GM18507 (cell line): ENCODE measurements at regions not wholly inside any gene's neighbourhood (a gene's known extent, or its start where the extent isn't known, plus 50 kb on each side); places are given as distances from the start of the nearest gene placed in this dataset.
"Not testable (repeated sequence)": the region's sequence is repeated elsewhere in the genome, so short reads cannot be mapped to it uniquely, and the experiment has no call there.

Experiments used
- DNase-seq: peaks from one replicate; pipeline ENCODE4 v3.0.0; 2011; ENCODE audit warnings: low read depth; ENCODE audit not compliant: insufficient read length; ENCODE audit errors: extremely low spot score
- FAIRE-seq: peaks from 2 replicates; lab custom pipeline; 2011; peaks lifted over from hg19 to GRCh38; lab: Jason Lieb, UNC

DNA sequence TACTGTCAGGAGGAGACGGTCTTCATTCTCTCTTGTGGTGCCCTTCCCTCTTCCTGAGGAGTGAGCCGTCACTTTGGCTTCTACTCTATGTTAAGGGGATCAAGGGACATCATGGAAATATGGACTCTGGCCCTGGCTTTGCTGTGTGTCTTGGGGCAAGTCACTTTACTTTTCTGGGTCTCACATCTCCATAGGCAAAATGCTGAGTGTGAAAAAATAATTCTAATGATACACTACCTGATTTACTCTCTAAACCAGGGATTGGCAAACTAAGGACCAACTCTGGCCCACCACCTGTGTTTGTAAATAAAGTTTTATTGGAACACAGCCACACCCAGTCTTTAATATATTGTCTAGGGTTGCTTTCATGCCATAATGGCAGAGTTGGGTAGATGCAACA lies 548.7 kb upstream of the CDH5 start:
- DNase-seq: no peak
- FAIRE-seq: no peak

DNA sequence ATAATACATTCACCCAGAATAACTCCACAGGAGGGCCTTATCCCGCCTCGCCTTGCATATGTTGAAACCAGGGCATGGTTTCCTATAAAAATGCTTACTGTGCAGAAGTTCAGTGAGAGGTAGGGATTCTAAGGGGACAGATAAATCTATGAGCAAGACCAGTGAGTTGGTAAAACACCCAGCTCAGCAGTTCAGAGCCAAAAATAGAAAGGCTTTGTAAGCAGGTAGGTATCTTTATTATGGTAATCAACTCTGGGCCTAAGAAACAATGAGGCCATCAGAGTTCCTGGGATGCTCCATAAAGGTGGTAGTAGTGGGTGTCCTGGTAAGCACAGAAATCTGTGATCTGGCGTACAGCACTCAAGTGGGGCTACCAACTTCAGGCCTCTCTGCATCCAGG lies 549.4 kb upstream of the CDH5 start:
- DNase-seq: no peak

DNA sequence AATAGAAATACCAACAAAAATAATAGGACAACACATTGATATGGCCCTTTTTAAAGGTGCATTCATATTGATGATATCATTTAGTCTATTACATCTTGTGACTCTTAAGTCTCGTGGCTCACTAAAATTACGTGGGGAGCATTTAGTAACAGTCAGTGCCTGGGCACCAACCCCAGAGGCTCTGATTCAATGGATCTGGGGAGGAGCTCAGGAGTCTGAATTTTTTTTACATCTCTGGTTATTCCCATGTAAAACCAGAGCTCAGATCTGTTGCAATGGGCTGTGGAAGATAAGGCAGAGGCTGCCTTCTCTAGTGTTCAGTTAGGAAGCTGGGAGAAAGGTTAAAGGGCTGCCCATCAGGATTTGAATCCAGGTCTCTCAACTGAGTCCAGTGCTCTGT lies 549.9 kb upstream of the CDH5 start:
- FAIRE-seq (no peak), DNase-seq (no peak)

More for the DNA sequence above, 549.4 kb upstream of the CDH5 start:
- FAIRE-seq: no peak

DNA sequence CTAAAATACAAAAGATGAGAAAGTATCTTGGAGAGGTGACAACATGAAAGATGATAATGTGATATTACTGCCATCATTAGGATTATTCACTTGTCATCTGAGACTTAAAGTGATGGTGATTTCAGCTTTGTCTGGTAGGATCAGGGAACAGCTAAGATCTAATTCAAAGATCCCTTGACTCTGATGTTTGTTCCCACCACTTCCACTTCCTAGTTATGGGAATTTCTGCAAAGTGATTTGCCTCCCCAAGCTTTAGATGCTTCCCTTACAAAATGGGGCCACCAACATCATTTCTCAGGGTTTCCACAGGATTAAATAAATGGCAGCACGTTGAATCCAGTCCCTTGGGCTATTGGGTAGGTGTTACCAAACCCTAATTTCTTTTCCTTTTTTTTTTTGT lies 550.8 kb upstream of the CDH5 start:
- no peak for DNase-seq
- no peak for FAIRE-seq

DNA sequence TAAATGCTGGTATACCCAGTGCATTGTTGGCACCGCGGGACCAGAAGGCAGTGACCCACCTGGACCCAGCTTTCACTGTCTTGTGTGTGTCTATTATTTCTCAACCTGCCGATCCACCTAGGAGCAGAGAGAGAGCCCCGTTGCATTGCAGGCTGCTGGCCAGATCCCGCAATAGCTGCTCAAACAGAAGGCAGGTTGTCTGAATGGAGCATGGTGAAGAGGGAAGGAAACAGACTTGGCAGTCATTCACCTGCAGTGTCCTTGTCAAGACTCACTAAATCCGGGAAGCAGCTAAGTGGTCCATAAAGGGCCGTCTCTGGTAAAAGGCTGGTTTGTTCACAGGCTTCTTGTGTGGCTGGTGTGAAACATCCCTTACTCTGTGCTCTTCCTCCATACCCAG lies 552.6 kb upstream of the CDH5 start:
- DNase-seq, FAIRE-seq: not testable (repeated sequence)

DNA sequence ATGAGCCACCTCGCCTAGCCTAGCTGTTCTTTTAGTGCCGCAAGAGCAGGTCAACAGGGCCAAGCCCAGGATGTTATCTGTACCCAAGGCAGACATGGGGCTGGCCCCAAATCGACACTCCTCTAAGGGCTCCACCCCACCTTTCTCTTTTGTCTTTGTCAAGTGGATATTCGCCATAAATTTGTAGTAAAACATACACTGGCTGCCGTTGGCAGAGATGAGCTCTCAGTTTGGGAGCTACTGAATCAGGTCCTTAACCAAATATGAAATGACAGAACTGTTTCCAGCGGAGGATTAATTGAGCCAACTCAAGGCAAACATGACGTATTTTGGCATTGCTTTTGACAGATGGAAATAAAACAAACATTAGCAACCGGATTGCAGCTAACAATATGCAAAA lies 556.9 kb upstream of the CDH5 start:
- no peak for DNase-seq
- no peak for FAIRE-seq

DNA sequence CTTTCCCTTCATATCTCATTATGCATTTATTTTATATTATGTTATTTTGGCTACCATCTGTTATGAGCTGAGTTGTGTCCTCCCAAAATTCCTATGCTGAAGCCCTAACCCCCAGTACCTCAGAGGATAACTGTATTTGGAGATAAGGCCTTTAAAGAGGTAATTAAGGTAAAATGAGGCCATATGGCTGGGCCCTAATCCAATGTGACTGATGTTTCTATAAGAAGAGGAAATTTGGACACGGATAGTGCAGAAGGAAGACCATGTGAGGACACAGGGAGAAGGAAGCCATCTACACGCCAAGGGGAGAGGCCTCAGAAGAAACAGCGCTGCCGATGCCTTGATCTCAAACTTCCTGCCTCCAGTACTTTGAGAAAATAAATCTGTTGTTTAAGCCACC lies 557.7 kb upstream of the CDH5 start:
- no peak for DNase-seq
- FAIRE-seq: no peak

DNA sequence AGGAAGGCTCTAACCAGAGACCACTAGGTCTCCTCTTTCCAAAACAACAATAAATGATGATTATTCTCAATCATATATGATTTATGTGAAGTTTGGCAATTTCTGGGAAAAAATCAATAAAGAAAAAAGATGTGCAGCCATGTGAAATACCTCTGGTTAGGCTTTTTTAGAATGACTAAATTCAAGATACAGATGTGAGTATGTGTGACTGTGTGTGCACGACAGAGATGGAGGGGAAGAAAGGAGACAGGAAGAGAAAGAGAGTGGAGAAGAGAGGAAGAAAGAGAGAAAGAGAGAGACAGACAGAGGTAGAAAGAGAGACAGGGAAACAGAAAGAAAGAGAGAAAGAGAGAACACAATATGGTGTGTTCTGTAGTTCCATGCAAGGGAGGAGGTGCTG lies 558.6 kb upstream of the CDH5 start:
- FAIRE-seq: no peak
- DNase-seq: no peak

DNA sequence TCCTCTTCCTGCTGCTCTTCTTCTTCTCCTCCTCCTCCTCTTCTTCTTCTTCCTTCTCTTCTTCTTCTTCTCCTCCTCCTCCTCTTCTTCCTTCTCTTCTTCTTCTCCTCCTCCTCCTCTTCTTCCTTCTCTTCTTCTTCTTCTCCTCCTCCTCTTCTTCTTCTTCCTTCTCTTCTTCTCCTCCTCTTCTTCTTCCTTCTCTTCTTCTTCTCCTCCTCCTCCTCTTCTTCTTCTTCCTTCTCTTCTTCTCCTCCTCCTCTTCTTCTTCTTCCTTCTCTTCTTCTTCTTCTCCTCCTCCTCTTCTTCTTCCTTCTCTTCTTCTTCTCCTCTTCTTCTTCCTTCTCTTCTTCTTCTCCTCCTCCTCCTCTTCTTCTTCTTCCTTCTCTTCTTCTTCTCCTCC lies 560.8 kb upstream of the CDH5 start:
- not testable (repeated sequence) for DNase-seq, FAIRE-seq

DNA sequence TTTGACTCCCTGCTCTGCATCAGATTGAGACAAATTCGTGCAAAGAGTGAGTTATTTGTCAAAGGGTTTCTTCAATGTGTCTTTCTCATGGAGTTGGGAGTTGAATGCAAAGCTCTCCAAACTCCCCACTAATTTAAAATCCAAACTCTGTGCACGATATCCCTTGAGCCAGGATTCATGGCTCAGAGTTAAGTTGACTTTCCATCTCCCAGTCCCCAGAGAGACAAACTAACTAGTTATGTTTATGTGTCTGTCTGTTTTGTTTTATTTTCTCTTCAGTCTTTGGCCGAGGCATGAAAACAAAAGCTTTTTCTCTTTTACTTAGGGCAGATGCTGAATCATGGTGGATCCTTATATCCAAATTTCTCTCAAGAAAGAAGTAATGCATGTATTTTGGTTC lies 570.0 kb upstream of the CDH5 start:
- DNase-seq (no peak), FAIRE-seq (no peak)

DNA sequence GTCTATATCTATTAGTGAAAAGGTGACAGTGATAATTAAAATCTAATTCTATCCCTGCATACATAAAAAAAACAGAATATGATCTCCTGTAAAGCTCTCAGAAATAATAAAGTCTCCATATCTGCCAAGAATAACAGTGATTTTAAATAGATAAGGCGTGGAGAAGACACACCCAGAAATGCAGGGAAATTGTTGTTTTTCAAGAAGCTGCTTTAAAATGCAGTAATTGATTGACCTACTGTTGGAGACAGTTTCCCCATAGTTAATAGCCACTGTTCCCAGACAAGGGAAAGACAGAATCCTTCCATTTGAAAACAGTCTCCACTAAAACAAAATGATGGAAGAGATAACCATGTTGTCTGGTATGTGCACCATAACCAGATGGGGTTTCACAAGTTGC lies 571.5 kb upstream of the CDH5 start:
- no peak for FAIRE-seq
- no peak for DNase-seq

DNA sequence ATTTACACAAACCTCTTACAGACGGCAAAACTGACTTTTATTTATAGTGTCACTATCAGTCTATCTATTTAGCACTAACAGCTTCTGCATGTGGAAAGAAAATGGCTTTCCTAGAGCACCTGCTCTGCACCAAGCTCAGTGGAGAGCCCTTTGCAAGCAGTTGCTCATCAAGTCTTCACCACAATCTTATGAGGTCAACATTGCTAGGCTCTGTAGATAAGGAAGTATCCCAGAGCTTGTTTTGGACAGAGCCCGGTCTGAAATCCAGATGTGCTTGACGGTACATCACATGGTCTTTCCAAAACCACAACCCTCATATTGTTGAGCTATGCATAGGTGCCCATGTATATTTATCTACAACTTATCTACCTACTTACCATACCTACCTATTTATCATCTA lies 572.7 kb upstream of the CDH5 start:
- no peak for DNase-seq

DNA sequence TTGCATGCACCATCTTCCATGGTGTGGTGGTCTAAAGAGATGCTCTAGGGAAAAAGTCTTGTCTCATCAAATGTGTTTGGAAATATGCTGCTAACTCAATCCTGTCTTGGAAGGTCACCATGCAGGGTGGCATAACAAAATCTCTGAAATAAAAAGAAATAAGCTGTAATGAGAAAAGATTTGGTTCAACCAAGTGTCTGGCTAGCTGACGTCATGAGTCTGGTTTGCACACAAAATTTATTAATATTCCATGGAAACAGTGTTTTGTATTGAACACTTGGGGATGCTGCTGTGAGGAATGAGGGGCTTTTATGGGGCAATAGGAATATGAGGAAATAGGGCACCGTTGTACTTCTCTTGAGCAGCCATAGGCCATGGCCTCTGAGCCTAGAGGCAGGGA lies 575.7 kb upstream of the CDH5 start:
- FAIRE-seq (no peak), DNase-seq (no peak)

More for the DNA sequence above, 572.7 kb upstream of the CDH5 start:
- no peak for FAIRE-seq

DNA sequence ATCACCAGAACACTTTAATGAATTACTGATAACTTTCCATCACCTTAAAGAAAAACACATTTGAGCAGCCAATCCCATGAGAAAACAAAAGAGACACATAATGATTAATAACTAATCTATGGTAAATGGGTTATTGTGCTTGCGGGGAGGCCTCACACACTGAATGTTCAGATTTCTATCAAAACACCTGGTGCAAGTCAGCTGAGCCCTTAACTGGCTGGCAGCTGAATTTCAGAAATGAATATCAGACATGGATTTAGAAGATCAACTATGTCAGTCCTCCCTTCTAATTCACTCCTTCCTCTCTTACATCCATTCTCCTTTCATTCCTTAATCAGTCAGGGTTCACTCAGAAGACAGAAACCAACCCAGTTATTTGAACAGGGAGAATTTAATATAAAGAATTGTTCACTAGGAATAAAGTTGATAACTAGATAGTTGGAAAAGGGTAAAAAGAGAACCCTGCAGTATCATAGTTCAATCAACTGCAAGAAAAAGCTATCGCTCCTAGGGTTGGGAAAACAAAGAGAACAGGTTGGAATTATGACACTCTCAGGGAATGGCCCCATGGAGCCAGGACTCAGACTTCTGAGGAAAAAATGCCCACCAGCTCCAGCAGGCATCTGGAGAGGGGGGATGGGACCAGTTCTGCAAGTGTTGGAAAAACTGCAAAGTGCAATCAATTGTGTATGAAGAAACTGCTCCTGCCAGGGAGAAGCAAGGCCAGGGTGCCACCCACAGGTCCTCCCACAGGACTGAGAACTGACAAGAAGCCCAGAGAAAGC lies 577.1 kb upstream of the CDH5 start:
- FAIRE-seq (no peak), DNase-seq (no peak)

DNA sequence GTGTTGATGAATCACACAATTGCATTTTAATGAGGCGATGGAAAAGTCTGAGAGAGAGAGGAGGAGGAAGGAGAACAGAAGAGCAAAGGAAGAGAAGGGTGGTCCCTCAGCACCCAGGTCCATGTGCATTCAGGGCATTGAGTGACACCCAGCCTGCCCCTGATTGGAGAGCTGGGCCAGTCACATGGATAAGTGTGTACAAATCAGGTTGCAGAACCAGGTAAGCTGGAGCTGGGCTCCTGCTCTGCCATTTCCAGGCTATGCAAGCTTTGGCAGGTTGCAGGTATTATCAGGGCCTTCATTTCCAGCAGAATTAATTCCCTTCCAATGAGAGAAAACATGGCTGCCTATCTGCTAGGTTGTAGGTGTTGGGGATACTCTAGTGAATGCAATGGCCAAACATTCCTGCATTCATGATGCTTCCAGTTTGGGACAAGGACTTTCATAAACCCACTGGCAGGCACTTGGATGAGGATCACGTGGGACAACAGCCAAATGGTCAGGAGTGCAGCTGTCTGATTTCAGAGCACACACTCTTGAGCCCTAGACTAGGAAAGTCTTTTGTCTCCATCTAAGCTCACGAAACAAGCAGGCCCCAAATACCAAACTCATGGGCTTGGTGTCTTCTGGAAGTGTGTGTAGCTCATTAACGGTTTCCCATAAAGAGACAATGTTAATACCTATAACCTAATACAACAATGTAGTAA lies 577.9 kb upstream of the CDH5 start:
- FAIRE-seq (no peak), DNase-seq (no peak)

DNA sequence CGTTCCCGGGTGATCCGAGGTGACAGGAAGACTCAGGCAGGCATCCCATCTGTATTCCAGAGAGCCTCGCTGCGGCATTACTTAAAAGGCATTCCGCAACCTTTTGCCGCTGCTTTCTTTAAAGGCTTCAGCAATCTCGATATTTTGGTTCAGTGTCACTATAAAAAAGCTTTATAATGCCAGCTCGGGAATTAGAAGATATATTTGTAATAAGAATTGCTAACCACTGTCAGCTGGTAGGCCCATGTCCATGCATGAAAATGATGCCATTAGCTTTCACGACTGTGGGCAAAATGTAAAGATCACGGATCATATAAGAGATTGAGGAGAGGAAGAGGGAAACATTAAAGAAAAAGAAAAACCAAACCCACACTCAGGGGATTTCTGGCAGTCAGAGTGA lies 578.6 kb upstream of the CDH5 start:
- no peak for DNase-seq
- FAIRE-seq: no peak

DNA sequence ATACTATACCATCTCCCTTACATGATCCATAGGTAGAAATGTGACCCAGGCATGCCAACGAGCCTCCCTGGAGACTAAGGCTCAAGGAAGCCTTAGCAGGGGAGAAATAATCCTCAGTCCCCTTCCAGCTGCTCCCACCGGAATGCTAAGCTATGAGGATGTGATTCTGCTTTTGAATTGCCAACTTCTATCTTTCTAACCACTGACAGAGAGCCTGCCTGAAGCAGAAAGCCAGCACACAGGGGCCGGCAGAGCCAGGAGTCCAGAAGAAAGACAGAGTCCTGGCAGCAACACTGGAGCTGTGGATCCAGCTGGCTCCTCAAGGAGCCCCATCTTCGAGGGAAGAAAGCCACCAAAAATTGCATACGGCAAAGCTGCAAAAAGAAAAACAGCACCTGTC lies 579.6 kb upstream of the CDH5 start:
- FAIRE-seq: no peak
- DNase-seq: no peak

DNA sequence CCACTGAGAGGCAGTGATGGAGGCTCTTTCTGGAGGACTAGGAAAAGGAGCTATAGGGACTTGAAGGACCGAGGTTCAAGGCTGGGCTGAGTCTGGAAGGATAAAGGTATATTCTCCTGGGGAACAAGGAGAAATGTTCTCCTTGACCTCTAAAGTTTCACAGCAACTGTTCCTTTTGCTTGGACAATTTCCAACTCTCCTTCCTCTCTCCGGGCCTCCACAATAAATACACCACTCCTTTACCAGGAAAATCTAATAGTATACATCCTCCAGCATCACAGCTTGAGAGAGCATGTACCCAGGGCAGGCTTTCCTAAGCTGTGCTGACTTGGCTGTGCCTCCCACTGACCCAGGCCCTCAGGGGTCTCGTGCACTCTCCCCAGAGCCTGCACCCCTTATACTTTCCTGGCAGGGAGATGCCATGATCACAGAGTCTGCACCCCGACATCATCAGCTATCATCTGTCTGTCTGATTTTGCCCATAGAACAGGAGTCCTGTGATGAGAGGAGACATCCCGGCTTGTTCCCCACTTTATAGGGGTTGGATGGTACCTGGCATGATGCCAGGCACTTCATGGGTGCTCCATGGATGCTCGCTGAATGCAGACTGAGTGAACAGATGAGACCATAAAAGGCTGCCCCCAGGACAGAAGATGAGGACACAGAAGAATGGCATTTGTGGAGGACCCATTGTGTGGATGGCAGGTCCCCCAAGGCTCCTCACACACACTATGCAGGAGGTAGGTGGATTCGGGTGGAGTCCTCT lies 582.6 kb upstream of the CDH5 start:
- FAIRE-seq (no peak), DNase-seq (no peak)

DNA sequence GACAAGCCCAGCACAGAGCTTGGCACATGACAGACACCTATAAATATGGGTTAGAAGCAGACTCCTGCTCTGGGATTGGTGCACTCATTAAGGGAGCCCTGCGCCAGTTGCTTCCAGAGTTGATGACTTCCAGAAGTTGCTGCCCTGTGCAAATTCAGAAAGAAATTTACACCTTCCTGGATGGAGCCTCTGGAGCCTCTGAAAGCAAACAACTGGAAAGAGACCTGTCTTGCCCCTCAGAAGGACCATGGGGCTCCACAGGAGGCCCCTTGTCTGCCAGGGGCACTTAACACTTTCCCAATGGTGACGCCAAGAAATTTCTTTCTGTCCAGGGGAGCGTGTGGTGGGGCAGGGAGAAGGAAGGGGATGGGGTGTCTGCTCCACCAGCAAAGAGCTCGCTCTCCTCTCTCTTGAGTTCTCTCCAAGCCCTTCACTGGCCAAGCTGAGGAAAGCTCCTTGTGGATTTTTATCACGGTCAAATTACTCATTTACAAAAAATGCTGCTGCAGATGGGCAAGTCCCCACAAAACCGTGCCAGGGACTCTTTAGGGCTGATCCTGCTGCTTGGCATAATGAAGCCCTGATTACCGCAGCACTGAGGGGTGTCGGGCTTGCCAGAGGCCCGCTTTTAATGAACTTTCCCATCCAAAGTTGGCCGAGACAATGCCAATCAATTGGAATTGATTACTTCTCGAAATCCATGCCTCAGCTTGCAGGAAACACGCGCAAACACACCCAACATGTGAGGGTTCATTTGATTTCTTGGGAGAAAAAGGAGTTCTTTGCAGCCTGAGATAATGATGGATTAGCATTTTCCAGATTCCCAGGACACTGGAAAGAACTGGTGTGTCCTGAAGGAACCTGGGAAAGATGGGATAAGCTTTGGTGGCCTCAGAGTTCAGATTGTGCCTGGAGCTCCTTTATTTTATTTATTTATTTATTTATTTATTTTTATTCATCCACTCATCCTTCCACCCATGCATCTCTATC lies 583.6 kb upstream of the CDH5 start:
- FAIRE-seq (no peak), DNase-seq (no peak)
